ENCODE measurements at regions not wholly inside any gene's neighbourhood (a gene's known extent, or its start where the extent isn't known, plus 50 kb on each side); places are given as distances from the start of the nearest gene placed in this dataset.

- TF ChIP-seq CTCF (IDR thresholded peaks at IDR 0.05; ENCODE audit: low read depth, low read length) (no peak), EZH2phosphoT487 (IDR thresholded peaks at IDR 0.05; ENCODE audit: low read depth) (no peak)
These were observed 116.1 kb upstream of the PARD3 start for GRCh38 chr10:34931216-34931615.
